Anterior cingulate cortex (tissue), 58 donors: ENCODE measurements at regions not wholly inside any gene's neighbourhood (a gene's known extent, or its start where the extent isn't known, plus 50 kb on each side); places are given as distances from the start of the nearest gene placed in this dataset.
"Not testable (repeated sequence)": the region's sequence is repeated elsewhere in the genome, so short reads cannot be mapped to it uniquely, and the experiment has no call there.

ENCODE experiments used
- DNase-seq, 58 donors: peaks; one replicate each; lab custom pipeline; 2025; lab: John Stamatoyannopoulos, UW

DNA sequence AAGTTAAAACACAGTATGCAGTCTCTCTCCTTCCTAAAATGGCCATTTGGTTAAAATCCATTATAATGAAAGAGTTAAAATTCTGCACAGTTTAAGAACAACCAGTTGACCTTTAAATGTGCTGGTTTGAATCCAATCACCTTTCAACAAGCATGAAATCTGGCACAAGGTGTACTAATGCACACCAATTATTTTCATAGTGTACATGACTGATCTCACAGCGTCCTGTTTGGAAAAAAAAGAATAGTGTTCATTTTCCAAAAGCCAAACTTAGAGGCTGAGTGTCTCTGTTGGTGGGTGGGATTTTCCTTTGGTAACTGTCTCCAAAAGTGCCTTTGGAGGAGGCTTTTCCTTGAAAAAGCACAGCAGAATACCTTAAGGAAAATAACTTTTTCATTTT is 180.6 kb downstream of the DEPDC1B start:
- DNase-seq: no peak

DNA sequence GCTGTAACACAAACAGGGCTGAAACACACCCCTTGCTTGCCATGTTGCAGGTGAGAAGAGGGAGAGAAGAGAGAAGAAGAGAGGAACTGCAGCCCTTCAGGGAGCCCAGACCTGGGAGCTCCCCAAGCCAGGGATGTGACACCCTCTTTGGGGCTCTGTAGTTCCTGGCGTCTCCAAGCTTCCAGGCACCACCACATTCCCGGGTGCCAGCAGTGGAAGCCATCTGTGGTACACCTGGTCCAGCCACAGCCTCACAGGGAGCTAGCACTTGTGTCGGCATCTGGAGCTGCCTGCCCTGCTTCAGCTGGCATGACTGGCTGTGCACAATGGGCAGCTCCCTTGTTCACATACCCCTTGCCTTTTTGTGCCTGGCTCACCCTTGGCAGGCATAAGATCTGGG is 182.1 kb downstream of the DEPDC1B start:
- no peak for DNase-seq

DNA sequence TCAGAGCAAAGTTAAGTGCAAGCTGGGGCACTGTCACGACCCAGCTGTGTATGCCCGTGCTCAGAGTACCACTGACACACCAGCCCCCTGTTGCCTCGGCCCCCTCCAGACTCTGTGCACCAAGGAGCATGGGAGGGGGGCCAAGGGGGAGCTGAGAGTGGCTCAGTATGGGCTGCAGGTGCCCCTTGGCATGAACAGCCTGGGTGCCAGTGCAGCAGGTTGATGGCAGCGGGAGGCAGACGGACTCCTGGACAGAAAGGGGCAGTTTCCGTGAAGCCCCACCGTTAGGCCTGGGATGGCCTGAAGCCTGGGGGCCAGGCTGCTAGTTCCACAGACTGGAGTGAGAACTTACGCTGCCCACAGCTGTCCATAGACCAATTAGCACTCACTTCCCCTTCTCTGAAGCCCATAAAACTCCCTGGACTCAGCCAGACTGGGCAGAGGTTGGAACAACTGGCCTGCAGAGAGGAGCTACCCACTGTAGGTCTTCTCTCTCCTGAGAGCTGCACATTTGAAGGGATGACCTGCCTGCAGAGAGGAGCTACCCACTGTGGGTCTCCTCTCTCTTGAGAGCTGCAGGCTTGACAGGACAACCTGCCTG is 182.8 kb downstream of the DEPDC1B start:
- DNase-seq: no peak

DNA sequence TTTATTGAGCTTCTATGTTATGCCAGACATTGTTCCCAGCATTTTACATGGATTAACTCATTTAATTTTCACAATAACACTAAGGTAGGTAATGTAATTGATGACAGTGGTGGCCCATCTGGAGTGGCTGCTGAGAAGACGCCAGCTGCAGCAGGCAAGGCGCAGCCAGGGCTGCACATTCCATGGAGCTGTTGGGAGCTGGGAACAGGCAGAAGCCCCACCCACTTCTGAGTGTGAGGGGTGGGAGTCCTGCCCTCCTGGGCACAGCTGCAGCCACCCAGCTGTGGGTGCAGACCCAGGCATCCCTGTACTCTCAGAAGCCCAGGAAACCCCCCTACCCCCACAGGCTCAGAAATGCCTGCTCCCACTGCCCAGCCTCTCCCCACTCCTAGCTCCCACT is 183.3 kb downstream of the DEPDC1B start:
- DNase-seq: no peak

DNA sequence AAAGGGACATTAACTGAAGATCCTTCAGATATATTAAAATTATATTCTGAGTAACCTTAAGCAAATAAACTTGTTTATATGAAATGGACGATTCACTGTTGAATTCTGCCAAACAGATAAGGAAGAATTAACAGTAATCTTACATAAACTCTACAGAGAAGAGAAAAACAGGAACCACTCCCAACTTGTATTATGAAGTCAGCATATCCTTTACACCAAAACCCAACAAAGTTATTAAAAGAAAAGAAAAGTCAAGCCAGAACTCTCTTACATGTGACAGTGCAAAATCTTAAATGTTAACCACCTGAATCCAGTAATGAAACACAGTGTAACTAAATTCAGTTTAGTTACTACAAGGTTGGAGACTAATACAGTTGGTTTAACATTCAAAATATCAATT is 185.8 kb downstream of the DEPDC1B start:
- DNase-seq: no peak

DNA sequence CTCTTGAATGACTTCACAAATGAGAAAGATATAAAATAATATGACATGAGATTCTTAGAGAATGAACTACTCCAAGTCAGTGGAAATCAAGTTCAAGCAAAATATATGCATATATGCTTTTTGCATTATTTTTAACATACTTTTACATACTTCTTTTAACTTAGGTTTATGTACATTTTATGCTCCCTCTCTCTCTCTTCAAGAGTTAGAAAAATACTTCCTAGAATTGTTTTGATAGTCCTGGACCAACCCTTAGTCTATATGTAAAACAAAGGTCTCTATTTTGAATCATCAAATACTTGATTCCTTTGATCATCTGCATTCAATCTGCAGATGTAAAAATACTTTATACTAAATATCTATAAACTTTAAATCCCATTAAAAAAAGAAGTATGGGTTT is 187.8 kb downstream of the DEPDC1B start:
- DNase-seq: no peak

DNA sequence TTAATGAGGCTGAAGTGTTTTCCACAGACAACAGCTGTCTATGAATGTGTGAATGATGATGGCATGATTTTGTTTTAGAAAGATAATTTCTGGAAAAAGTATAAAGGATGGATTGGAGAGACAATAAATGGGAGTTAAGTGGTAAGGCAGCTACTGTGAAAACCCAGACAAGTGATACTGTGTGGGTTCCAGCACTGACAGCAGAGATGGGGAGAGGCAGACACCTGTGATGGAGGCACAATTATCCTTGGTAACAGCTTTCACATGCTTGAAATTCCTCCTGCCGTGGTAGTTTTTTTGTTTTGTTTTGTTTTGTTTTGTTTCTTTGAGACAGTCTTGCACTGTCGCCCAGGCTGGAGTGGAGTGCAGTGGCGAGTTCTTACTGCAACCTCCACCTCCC is 189.3 kb downstream of the DEPDC1B start:
- DNase-seq: no peak

DNA sequence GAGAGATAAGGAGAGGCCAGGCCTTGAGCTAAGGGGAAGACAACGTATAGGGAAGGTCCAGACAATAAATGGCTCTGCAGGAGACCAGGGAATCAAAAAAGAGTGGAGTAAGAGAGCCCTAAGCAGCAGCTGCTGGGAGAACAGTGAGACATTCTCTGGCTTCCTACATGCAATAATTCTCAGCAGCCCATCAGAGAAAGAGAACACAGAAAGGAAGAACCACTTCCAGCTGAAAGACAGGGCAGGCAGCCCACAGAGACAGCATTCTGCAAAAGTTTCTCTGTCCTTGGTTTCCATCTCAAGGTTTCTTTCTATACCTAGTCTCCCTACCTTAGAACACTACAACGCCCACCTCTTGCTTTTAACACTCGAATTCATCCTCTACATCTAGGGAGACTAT is 189.9 kb downstream of the DEPDC1B start:
- no peak for DNase-seq

DNA sequence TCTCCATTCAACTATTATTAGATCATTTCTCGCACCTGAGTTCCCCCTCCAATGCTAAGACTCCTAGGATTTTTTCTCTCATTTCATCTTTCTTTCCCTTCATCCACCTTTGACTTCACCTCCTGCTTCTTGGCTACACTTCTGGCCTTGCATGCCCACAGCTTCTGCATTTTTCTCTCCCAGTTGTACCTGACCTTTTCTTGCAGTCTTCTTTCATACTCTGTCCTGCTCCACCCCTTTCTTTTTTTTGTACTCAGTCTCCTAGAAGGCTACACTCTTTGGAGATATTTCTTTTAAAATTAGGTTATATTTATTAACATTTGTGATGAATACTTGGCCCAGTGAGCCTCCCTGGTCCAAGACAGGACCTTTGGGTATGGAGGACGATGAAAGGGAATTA is 190.4 kb downstream of the DEPDC1B start:
- no peak for DNase-seq

DNA sequence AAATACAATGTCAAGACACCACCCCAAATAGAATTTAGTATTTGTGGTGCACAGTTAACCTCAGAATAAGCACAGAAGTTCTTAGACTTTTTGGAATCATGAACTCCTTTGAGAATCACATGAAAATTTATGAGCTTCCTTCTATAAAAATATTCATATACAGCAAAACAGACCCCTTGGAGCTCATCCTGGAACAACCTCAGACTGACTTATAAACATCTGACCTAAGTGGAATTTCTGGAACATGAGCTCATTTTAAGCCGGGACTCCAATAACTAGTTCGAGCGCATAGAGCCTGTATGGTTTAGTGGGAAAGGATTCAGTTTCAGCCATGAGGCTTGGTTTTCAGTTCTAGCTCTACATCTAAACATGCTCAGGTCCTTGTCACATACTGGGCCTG is 192.3 kb downstream of the DEPDC1B start:
- DNase-seq: no peak

DNA sequence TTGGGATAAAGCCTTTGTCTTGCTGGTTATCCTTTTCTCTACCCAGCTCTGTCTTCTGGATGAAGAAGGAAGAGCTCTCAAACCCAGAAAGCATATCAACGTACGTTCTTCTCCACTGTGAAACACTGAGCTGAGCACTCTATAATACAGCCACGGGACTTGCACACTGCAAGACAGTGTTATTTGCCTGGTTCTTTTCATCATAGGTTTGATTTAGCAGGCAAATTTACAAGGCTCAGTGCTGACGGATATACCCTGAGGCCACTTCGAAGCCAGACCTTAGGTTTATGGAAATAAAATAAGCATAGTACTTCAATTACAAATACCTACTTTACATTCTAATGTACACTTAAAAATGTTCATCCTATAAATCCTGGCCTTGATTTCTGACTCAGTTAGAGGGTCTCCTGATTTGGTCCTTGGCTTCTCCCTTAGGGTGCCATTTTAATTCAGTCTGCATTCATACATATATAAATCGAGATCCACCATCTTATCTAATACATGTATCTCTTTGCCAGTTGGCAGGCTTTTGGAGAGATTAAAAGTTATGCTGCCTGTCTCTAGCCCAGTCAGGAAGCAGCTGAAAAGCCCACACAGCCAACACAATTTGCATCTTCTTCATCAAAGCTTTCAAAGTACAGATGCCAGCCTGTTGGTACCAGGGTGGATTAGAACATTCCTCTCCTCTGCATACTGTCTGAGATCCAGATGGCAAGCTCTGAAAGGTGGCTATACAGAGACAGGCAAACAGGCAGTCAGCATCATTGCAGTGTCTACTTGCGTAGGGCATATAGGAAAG is 194.4 kb downstream of the DEPDC1B start:
- DNase-seq: peak in 9 of 58 donors; percentile 13 to 62 (median 47)

DNA sequence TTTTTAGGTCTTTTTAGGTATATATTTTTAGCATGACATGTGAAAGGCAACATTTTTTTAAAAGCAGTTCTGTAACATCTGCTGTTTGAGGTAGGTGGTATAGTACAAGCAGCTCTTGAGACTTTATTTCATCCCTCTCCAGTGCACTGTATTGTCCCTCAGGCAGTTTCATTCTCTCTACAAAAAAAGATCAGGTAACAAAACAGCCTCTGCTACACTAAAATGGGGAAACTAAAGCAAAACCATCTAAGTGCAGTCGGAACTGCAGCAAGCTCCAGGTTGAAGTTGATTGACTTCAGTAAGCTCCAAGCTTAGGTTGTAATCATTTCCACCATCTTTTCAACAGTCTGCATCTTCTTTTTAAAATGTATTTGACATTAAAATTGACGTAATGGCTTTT is 195.6 kb downstream of the DEPDC1B start:
- DNase-seq: no peak

DNA sequence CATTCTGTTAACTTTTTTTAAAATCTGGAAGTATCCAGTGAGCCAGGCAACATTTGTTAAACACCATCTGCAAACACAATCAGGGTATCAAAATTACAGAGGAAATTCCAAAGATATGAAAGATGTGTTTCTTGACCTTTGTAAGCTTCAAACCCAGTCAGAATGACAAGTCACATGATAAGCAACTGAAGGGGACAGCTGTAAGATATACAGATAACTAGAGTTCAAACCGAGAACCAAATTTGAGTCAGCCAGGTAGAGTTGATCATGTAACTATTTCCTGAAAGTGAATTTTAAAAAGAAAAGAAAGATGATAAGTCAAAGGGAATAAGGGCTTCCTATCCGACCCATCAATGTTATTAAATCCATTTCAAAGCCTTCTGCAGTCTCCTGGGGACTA is 196.2 kb downstream of the DEPDC1B start:
- DNase-seq: no peak

DNA sequence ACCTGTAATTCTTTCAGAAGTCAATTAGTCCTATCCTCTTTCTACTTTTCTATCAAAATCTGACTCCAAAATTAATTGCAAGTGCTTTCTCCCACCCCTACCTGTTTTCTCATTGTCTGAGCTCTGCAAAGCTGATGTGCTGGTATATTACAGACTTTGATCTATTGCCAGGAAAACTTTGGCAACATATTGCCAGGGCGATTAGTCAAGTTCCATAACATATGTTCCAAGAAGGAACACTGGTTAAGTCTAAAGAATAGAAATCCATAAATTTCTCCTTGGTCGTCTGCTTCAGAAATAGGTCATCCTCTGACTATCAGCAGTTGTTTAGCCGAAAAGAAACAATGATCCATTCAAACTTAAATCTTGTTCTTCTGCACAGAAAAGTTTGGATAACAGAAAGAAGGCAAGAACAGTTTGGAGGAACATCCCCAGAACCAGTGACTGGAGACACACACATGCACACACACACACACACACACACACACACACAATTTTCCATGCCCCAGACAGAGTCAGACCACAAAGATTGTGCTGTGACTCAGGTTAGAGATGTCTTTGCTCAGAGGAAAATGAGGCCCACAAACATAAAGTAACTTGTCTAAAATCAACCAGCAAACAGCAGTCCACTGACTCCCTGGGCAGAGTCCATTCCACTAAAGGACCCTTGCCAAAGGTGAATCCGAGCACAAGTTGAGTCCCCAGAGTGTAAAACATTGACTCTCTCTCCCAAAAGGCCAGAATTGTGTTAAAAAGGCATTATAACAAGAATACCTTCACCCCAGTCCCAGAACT is 202.1 kb downstream of the DEPDC1B start:
- DNase-seq: no peak

DNA sequence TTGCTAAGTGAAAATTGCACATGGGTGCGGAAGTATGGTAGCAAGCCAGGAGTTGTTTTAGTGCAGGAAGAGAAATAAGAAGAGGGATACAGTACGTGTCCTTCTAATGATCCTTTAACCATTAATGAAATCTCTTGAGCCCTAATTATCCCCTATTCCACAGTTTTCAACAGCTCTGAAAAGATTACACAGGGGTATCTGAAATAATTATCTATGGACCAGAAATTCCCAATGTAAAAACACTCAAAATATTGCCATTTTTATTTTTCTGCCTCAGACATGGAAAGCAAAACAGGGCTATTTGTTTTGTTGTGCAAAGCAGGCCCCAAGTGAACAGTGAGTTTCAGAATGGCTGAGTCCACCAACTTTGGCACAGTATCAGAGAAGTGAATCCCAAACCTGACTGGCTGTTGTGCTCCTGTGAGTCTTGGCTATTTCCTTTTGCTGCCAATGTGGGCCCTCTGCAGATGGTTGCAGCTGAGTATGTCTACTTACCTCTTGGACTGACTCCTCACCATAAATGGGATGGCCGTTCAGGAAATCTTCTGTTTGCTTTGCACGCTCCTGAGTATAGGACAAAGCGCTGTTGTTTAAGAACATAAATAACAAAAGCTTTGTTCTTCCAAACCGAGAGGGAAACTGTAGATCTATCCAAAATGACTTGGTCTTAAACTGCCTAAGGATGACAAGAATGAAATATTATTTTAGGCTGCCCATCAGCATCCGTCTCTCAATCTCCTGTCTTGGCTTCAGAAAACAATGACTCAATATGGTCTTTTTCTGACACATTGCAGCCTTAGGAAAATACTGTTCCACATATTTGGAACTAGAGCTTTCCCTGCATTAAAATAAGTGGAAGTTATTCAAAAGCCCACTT is 204.1 kb downstream of the DEPDC1B start:
- DNase-seq: peak in 16 of 58 donors; percentile 6 to 76 (median 28)

DNA sequence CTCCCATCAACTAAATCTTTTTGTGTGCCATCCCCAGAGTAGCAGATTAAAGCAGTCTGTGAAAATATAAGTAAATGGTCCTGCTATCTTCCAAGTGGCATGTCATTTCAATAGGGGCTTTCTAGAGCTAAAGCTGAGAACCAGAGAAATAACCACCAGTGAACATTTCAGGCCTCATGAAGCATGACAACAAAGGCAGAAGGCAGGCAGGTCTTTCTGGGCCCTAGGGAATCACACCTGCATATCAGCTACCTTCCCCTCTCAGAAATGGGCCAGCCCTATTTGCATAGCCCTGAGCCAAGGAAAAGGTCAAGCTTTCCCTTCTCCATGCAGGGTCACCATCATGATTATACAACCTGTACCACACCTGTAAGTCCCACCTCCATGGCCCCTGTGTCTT is 205.3 kb downstream of the DEPDC1B start:
- no peak for DNase-seq

DNA sequence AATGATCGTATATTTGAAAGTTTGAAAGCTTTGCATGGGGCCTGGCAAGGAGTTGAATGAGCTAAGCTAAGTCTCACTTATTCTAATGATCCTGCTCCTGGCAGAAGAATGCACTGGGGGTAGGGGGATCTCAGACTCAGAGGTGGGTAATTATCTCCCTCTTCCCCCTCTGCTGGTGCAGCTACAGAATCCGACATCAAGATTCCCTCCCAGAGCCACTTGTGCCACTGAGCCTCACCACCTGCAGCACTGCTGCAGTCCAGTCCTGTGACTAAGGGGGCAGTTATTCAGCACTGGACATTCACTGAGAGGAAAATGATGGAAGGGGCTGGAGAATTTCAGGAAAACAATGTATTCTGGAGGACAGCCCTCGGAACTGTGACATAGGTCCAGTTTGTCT is 205.8 kb downstream of the DEPDC1B start:
- DNase-seq: no peak

DNA sequence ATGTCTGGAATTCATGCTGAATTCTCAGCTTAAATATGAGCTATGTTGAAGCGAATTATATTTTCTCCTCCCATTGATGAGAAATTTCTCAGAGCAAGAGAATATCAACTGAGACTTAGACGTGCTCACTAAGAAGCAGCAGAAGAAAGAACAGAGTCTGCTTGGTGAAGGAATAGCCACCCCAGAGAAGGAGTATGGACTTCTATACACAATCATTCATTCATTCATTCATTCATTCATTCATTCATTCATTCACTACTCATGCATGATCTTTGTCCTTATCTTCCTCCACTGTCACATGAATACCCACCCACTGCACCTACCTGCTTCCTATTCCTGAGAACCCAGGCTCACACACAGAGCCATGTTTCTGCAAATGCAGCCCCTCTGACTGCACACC is 206.6 kb downstream of the DEPDC1B start:
- DNase-seq: no peak

DNA sequence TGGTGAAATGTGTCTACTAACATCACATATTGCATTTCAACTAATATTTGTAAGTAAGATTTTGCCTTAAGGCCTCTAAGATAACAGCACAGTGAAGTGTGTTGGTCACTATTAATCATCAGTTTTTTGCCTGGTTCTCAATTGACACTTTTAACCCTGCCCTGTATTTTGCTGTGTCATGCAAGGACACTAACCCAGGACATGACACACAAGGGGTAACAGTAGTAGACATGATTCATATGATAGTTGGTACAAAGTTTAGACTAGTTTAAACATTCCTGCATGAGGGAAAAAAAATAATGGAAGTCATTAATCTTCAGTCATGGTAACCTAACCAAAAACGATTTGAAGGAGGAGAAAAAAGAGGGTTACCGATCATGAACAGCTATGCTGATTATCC is 207.0 kb downstream of the DEPDC1B start:
- no peak for DNase-seq

DNA sequence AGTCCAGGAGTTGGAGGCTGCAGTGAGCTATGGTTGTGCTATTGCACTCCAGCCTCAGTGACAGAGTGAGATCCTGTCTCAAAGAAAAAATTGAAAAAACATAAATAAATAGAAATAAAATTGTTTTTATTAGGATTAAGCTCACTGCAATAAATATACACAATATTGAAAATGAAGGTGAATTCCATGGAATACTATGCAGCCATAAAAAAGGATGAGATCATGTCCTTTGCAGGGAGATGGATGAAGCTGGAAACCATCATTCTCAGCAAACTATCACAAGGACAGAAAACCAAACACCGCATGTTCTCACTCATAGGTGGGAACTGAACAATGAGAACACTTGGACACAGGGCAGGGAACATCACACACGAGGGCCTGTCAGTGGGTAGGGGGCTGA is 207.6 kb downstream of the DEPDC1B start:
- not testable (repeated sequence) for DNase-seq
